GM10266 (cell line): ENCODE measurements at regions not wholly inside any gene's neighbourhood (a gene's known extent, or its start where the extent isn't known, plus 50 kb on each side); places are given as distances from the start of the nearest gene placed in this dataset.

Source experiments
- DNase-seq: peaks from one replicate; pipeline ENCODE4 v3.0.0; 2012; ENCODE audit errors: extremely low spot score
- TF ChIP-seq, protein P1 (sequence below): IDR thresholded peaks from 2 replicates; pipeline ENCODE4 v1.5.1; 2012; ENCODE audit warnings: mild to moderate bottlenecking, low read depth; ENCODE audit not compliant: control insufficient read depth, insufficient read depth; ENCODE audit errors: missing control alignments

DNA sequence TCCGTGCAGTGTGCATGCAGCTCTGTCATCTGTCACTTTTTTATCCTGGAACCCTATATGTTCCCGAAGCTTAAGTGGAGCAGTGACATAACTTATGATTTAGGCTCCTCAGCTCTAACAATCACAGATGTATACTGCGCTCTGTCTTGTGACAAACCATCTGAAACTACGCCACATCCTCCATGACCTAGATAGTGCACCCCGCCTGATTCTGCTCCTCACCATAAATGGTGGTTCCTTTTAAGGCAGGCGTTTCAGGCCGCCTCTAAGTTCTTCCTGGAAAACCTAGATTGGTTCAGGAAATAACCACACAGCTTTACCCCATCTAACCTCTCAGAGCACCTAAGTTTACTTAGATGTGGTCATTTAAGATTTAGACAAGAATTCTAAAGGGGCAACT, 372.0 kb downstream of the CDH10 start:
- DNase-seq = no peak
- TF ChIP-seq, protein P1, sequence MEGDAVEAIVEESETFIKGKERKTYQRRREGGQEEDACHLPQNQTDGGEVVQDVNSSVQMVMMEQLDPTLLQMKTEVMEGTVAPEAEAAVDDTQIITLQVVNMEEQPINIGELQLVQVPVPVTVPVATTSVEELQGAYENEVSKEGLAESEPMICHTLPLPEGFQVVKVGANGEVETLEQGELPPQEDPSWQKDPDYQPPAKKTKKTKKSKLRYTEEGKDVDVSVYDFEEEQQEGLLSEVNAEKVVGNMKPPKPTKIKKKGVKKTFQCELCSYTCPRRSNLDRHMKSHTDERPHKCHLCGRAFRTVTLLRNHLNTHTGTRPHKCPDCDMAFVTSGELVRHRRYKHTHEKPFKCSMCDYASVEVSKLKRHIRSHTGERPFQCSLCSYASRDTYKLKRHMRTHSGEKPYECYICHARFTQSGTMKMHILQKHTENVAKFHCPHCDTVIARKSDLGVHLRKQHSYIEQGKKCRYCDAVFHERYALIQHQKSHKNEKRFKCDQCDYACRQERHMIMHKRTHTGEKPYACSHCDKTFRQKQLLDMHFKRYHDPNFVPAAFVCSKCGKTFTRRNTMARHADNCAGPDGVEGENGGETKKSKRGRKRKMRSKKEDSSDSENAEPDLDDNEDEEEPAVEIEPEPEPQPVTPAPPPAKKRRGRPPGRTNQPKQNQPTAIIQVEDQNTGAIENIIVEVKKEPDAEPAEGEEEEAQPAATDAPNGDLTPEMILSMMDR = no peak

DNA sequence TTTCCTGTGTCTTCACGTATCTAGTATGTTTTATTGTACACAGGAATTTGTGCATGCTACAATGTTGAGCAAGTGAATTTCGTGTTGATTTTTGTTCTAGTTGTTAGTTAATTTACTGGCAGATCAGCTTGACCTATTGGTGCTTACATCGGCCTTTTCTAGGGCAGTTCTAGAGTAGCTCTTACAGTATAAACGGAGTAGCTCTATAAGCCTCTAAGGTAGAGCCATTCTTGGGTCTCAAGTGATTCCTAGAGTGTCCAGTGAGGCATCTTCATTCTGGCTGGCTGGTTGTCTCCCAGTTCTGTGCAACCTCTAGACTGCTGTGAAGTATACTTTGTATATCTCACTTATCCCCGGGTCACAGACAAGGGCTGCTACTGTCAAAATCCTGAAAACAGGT, 364.6 kb downstream of the CDH10 start:
- TF ChIP-seq, protein P1 = no peak
- DNase-seq = no peak

DNA sequence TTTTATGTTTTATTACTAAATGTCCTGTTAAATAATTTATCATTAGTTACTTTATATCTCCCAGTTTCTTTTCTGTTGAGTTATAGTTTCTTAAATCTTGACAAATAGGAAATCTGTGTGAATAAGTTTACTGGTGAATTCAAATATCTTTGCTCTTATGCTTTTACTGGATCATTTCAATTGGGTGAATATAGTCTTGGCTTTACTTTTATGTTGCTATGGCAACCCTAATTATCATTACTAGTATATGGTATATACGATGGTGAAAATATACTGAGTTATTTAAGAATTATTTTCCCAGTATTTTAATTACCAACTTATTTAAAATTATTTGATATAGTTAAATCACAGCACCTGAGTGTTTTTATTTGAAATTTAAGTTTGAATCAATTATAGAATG, 363.0 kb downstream of the CDH10 start:
- no peak for DNase-seq
- TF ChIP-seq, protein P1 = no peak

DNA sequence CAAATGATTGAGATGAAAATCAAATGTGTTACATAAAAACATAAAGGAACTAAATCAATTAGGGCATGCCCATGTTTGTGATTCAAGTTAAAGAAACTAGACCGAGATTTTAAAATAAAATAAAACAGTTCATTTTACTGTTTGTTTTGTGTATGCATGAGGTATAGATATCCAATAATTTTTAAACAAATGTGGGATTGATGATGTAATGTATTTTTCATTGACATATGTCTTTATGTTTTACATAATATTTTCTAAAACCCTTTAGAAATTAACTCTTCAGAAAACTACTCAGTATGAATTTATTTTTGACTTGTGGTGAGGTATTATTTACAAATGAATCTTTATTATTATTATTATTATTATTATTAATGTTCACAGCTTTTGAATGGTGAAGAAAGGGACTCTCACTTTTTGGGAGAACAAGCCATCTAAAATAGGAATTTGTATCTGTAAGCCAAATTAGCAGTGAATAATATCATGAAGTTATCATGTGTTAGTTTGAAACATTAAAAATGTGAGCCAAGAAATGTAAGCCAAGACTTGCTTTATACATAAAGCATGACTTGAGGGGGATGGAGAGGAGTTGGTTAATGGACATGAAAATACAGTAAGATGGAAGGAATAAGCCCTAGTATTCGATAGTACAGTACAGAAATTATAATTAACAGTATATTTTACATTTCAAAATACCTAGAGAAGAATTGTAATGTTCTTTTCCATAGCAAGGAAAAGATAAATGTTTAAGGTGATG, 355.0 kb downstream of the CDH10 start:
- TF ChIP-seq, protein P1 = no peak
- no peak for DNase-seq

DNA sequence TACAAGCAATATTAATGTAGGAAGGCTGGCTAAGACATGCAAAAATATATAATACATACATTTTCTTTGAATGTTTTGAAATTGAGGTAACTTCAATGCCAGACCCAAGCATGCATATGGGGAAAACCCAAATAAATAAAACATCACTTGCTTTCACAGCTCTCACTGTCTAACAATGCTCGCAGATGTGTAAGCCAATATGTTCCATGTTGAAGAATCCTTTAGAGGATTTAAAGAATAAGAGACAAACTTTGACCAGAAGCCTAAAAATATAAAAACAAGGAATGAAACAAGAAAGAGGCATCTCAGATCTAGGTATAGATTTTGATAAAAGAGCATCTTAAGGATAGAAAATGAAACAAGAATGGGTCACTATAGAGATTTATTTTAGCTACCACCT, 354.2 kb downstream of the CDH10 start:
- DNase-seq = no peak
- TF ChIP-seq, protein P1 = no peak

DNA sequence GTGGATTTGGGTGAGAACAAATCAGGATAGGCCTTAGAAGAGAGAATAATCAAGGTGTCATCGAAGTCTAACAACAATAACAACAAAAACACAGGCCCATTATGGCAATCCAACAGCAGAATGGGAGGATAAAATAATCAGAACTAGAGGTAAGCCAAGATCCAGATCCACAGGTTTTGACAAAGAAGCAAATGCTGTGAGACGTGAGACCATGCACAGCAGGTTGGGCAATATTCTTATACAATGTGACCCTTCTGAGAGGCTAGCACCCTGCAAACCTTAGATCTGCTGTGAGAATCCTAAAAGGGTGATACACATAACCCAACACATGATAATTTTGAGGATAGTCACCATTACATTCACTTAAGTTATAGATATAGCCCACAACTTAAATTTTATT, 352.9 kb downstream of the CDH10 start:
- TF ChIP-seq, protein P1 = no peak
- no peak for DNase-seq

DNA sequence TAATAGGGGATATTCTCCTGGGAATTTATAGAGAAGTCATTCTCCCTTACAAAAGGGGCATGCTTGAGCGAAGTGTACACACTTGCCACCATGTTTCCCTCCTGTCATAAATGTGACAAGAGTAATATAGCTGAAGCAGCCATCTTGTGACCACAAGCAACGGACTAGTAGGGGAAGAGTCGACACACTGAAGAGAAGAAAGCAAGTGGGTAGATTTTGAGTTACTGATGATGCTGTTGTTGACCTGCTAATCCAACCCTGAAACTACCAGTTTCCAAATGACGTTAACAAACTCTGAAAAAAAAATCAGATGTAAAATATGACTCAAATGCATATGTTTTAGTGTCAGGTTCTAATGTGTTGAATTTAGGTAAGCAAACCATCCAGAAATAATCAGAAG, 350.4 kb downstream of the CDH10 start:
- TF ChIP-seq, protein P1 = no peak
- no peak for DNase-seq
